ENCODE measurements at regions not wholly inside any gene's neighbourhood (a gene's known extent, or its start where the extent isn't known, plus 50 kb on each side); places are given as distances from the start of the nearest gene placed in this dataset.

- no peak for TF ChIP-seq CTCF (IDR thresholded peaks at IDR 0.05; ENCODE audit: unreplicated experiment)
- Mint-ChIP-seq H3K4me1 (ENCODE audit: low read depth) (no peaks in the 10 kb centered on the region), H3K27me3 (peaks cover 34% of the 10 kb centered on the region), H3K4me3 (ENCODE audit: low read depth) (no peak overlapping the region), H3K36me3 (ENCODE audit: insufficient read depth) (no peaks in the 10 kb centered on the region), H3K9me3 (ENCODE audit: low read depth) (peaks cover 6% of the 10 kb centered on the region), H3K27ac (no peak overlapping the region)
- no peak for DNase-seq (ENCODE audit: low spot score, unreplicated experiment)
These were observed 169.1 kb upstream of the CELF2 start for GRCh38 chr10:10848488-10849111.

- Mint-ChIP-seq H3K27me3 (peaks cover 27% of the 10 kb centered on the region), H3K36me3 (ENCODE audit: insufficient read depth) (no peaks in the 10 kb centered on the region), H3K4me1 (ENCODE audit: low read depth) (no peaks in the 10 kb centered on the region), H3K4me3 (ENCODE audit: low read depth) (no peak overlapping the region), H3K27ac (no peak overlapping the region), H3K9me3 (ENCODE audit: low read depth) (peaks cover 3% of the 10 kb centered on the region)
- no peak for DNase-seq (ENCODE audit: low spot score, unreplicated experiment)
- TF ChIP-seq CTCF (IDR thresholded peaks at IDR 0.05; ENCODE audit: unreplicated experiment) = no peak
These were observed 168.4 kb upstream of the CELF2 start for GRCh38 chr10:10849306-10849705.

- peaks cover 3% of the 10 kb centered on the region for H3K9me3 Mint-ChIP-seq (ENCODE audit: low read depth)
These were observed 167.5 kb upstream of the CELF2 start for GRCh38 chr10:10850214-10850613.

GRCh38 chr10:10852464-10852863, 165.2 kb upstream of the CELF2 start:
- Mint-ChIP-seq H3K36me3 (ENCODE audit: insufficient read depth) (no peaks in the 10 kb centered on the region), H3K9me3 (ENCODE audit: low read depth) (peaks cover 3% of the 10 kb centered on the region), H3K27ac (no peak overlapping the region), H3K4me1 (ENCODE audit: low read depth) (no peaks in the 10 kb centered on the region), H3K27me3 (peaks cover 20% of the 10 kb centered on the region), H3K4me3 (ENCODE audit: low read depth) (no peak overlapping the region)
- TF ChIP-seq CTCF (IDR thresholded peaks at IDR 0.05; ENCODE audit: unreplicated experiment) = no peak
- no peak for DNase-seq (ENCODE audit: low spot score, unreplicated experiment)

More at GRCh38 chr10:10850214-10850613, 167.5 kb upstream of the CELF2 start:
- no peak for DNase-seq (ENCODE audit: low spot score, unreplicated experiment)
- Mint-ChIP-seq H3K4me1 (ENCODE audit: low read depth) (no peaks in the 10 kb centered on the region), H3K27ac (no peak overlapping the region), H3K36me3 (ENCODE audit: insufficient read depth) (no peaks in the 10 kb centered on the region), H3K4me3 (ENCODE audit: low read depth) (no peak overlapping the region), H3K27me3 (peaks cover 22% of the 10 kb centered on the region)
- no peak for TF ChIP-seq CTCF (IDR thresholded peaks at IDR 0.05; ENCODE audit: unreplicated experiment)

GRCh38 chr10:10853954-10854353, 163.7 kb upstream of the CELF2 start:
- Mint-ChIP-seq H3K27me3 (peaks cover 16% of the 10 kb centered on the region), H3K4me1 (ENCODE audit: low read depth) (no peaks in the 10 kb centered on the region), H3K36me3 (ENCODE audit: insufficient read depth) (no peaks in the 10 kb centered on the region), H3K4me3 (ENCODE audit: low read depth) (no peak overlapping the region), H3K27ac (no peak overlapping the region), H3K9me3 (ENCODE audit: low read depth) (peaks cover 3% of the 10 kb centered on the region)
- DNase-seq (ENCODE audit: low spot score, unreplicated experiment) = no peak
- TF ChIP-seq CTCF (IDR thresholded peaks at IDR 0.05; ENCODE audit: unreplicated experiment) = no peak

All from progenitor cell of endocrine pancreas (in vitro differentiated cells).